H1 (cell line): ENCODE measurements at regions not wholly inside any gene's neighbourhood (a gene's known extent, or its start where the extent isn't known, plus 50 kb on each side); places are given as distances from the start of the nearest gene placed in this dataset.

Experiments
- CTCF ChIA-PET: fragments of 300-600 bp; sonication (Branson Sonifier 250); formaldehyde crosslinking; loops from one replicate; lab custom pipeline; 2021; ENCODE audit not compliant: partially characterized antibody; lab: Charles Lee
- POLR2A ChIA-PET: fragments of 300-600 bp; sonication (Branson Sonifier 250); formaldehyde crosslinking; loops from one replicate; lab custom pipeline; 2021; ENCODE audit warnings: inconsistent platforms; ENCODE audit not compliant: partially characterized antibody; lab: Charles Lee
- DNase-seq, 2 experiments: peaks; one replicate each; pipeline versions ENCODE4 v3.0.0 to v3.0.0-alpha.2; 2010 to 2022; ENCODE audit warnings: low spot score in 2 of 2, low read depth in 1 of 2, mixed read lengths in 1 of 2
- FAIRE-seq: peaks from 2 replicates; lab custom pipeline; 2011; peaks lifted over from hg19 to GRCh38; lab: Jason Lieb, UNC
- H2AFZ ChIP-seq: 2 replicates; pipeline ENCODE4 v1.8.1; 2012; ENCODE audit warnings: low read length, inconsistent platforms
- H2AK5ac ChIP-seq: 2 replicates; pipeline ENCODE4 v1.6.1; 2013; ENCODE audit warnings: low read depth, low read length
- H2BK120ac ChIP-seq: replicated peaks from 2 replicates; pipeline ENCODE3; 2013; ENCODE audit warnings: low read depth, low read length, inconsistent platforms
- H2BK12ac ChIP-seq: 2 replicates; pipeline ENCODE4 v1.6.1; 2013; ENCODE audit warnings: low read depth, low read length
- H2BK15ac ChIP-seq: 2 replicates; pipeline ENCODE4 v1.6.1; 2013; ENCODE audit warnings: low read length
- H2BK20ac ChIP-seq: 2 replicates; pipeline ENCODE4 v1.6.1; 2013; ENCODE audit warnings: low read length
- H2BK5ac ChIP-seq: 2 replicates; pipeline ENCODE4 v1.6.1; 2013; ENCODE audit warnings: low read depth, low read length
- H3K14ac ChIP-seq: 2 replicates; pipeline ENCODE4 v1.6.1; 2013; ENCODE audit warnings: inconsistent platforms; ENCODE audit not compliant: insufficient read length
- H3K18ac ChIP-seq: 2 replicates; pipeline ENCODE4 v1.6.1; 2013; ENCODE audit warnings: low read length; ENCODE audit errors: extremely low read depth
- H3K23ac ChIP-seq: 2 replicates; pipeline ENCODE4 v1.6.1; 2013; ENCODE audit warnings: inconsistent platforms; ENCODE audit not compliant: insufficient read length
- H3K23me2 ChIP-seq: 2 replicates; pipeline ENCODE4 v1.6.1; 2013; ENCODE audit warnings: low read depth, low read length
- H3K27ac ChIP-seq: 2 replicates; pipeline ENCODE4 v1.6.1; 2011; ENCODE audit warnings: low read depth, low read length, inconsistent platforms
- H3K27me3 ChIP-seq, 4 experiments: replicated peaks in 1 of 4; 1 replicate in 1 of 4; 2 replicates in 3 of 4; pipeline versions ENCODE4 v1.6.1 to v1.8.1; 2011 to 2013; ENCODE audit warnings: low read length in 3 of 4, mild to moderate bottlenecking in 3 of 4, inconsistent platforms in 2 of 4, mixed read lengths in 2 of 4, moderate library complexity in 1 of 4; ENCODE audit not compliant: control insufficient read depth in 3 of 4, insufficient read depth in 3 of 4; ENCODE audit errors: extremely low read depth in 1 of 4
- H3K36me3 ChIP-seq, 4 experiments: 2 replicates each; pipeline versions ENCODE4 v1.6.1 to v1.8.1; 2011 to 2013; ENCODE audit warnings: mild to moderate bottlenecking in 4 of 4, low read length in 3 of 4, moderate library complexity in 2 of 4, control low read depth in 1 of 4, inconsistent platforms in 1 of 4; ENCODE audit not compliant: insufficient read depth in 4 of 4, control insufficient read depth in 2 of 4
- H3K4ac ChIP-seq: replicated peaks from 2 replicates; pipeline ENCODE3; 2013; ENCODE audit warnings: low read length, low read depth, mixed read lengths, inconsistent platforms; ENCODE audit not compliant: insufficient read length
- H3K4me1 ChIP-seq, 4 experiments: replicated peaks in 1 of 4; 1 replicate in 1 of 4; 2 replicates in 3 of 4; pipeline versions ENCODE4 v1.6.1 to v1.8.1; 2011 to 2013; ENCODE audit warnings: low read length in 3 of 4, inconsistent platforms in 2 of 4, mixed read lengths in 1 of 4; ENCODE audit not compliant: insufficient read depth in 4 of 4, control insufficient read depth in 3 of 4
- H3K4me2 ChIP-seq, 2 experiments: 2 replicates each; pipeline versions ENCODE4 v1.6.1 to v1.8.1; 2011 to 2013; ENCODE audit warnings: low read depth in 2 of 2, low read length in 2 of 2, control low read depth in 1 of 2, inconsistent platforms in 1 of 2, mild to moderate bottlenecking in 1 of 2; ENCODE audit not compliant: insufficient read depth in 1 of 2
- H3K4me3 ChIP-seq, 4 experiments: fragments of 200-600, 300-600 bp in 1 of 4; sonication (generic), shearing (Covaris generic), sonication (Bioruptor Twin) in 1 of 4; 2 replicates each; pipeline versions ENCODE4 v1.5.1 to v1.8.1; 2011 to 2016; ENCODE audit warnings: low read length in 4 of 4, low read depth in 3 of 4, control low read depth in 2 of 4, inconsistent platforms in 2 of 4, mild to moderate bottlenecking in 2 of 4, mixed read lengths in 1 of 4, moderate library complexity in 1 of 4; ENCODE audit not compliant: insufficient read depth in 2 of 4; ENCODE audit errors: extremely low read depth in 1 of 4
- H3K56ac ChIP-seq: replicated peaks from 2 replicates; pipeline ENCODE3; 2013; ENCODE audit warnings: low read depth, mild to moderate bottlenecking, mixed read lengths, low read length, inconsistent platforms; ENCODE audit not compliant: insufficient read length
- H3K79me1 ChIP-seq: 2 replicates; pipeline ENCODE4 v1.6.1; 2013; ENCODE audit warnings: low read depth, low read length, control low read depth
- H3K79me2 ChIP-seq, 2 experiments: 2 replicates each; pipeline versions ENCODE4 v1.6.1 to v1.8.1; 2012 to 2013; ENCODE audit warnings: low read length in 2 of 2, mild to moderate bottlenecking in 2 of 2, inconsistent platforms in 1 of 2; ENCODE audit not compliant: insufficient read depth in 2 of 2, control insufficient read depth in 1 of 2
- H3K9ac ChIP-seq, 4 experiments: replicated peaks in 1 of 4; 1 replicate in 1 of 4; 2 replicates in 3 of 4; pipeline versions ENCODE4 v1.6.1 to v1.8.1; 2011 to 2013; ENCODE audit warnings: low read depth in 3 of 4, low read length in 3 of 4, control low read depth in 2 of 4, mild to moderate bottlenecking in 2 of 4, moderate library complexity in 2 of 4, inconsistent platforms in 1 of 4; ENCODE audit errors: extremely low read depth in 1 of 4
- H3K9me3 ChIP-seq, 2 experiments: 2 replicates each; pipeline versions ENCODE4 v1.6.1 to v1.8.1; 2012 to 2013; ENCODE audit warnings: mild to moderate bottlenecking in 2 of 2, moderate library complexity in 2 of 2, control low read depth in 1 of 2, inconsistent platforms in 1 of 2, low read depth in 1 of 2, low read length in 1 of 2, mixed read lengths in 1 of 2; ENCODE audit not compliant: insufficient read depth in 2 of 2
- H4K20me1 ChIP-seq, 2 experiments: replicated peaks in 1 of 2; 2 replicates each; pipeline versions ENCODE3 to v1.8.1; 2011 to 2013; ENCODE audit warnings: inconsistent platforms in 2 of 2, low read length in 2 of 2, mild to moderate bottlenecking in 1 of 2; ENCODE audit not compliant: insufficient read depth in 2 of 2, control insufficient read depth in 1 of 2
- H4K5ac ChIP-seq: 2 replicates; pipeline ENCODE4 v1.6.1; 2013; ENCODE audit warnings: low read length, low read depth, mixed read lengths, inconsistent platforms; ENCODE audit not compliant: insufficient read length
- H4K8ac ChIP-seq: 2 replicates; pipeline ENCODE4 v1.8.0; 2013; ENCODE audit warnings: mild to moderate bottlenecking, moderate library complexity, low read length, inconsistent platforms; ENCODE audit not compliant: insufficient read depth; ENCODE audit errors: extremely low read depth
- H4K91ac ChIP-seq: replicated peaks from 2 replicates; pipeline ENCODE3; 2013; ENCODE audit warnings: low read length, mixed read lengths, inconsistent platforms; ENCODE audit not compliant: insufficient read length
- CBX8 ChIP-seq: fragments of 300-800, 300-1000 bp; sonication (generic); IDR thresholded peaks from 2 replicates; pipeline ENCODE4 v1.7.1; 2016; ENCODE audit warnings: low read depth, low read length, borderline replicate concordance
- GTF2F1 ChIP-seq: IDR thresholded peaks from 2 replicates; pipeline ENCODE4 v1.6.1; 2012; ENCODE audit warnings: low read depth, low read length, improper control_type of control experiment, borderline replicate concordance
- NRF1 ChIP-seq: IDR thresholded peaks from 2 replicates; pipeline ENCODE4 v1.6.1; 2011; ENCODE audit warnings: mild to moderate bottlenecking, low read depth, low read length, improper control_type of control experiment
- POLR2A ChIP-seq, 2 experiments: IDR thresholded peaks; 1 replicate in 1 of 2; 2 replicates in 1 of 2; pipeline ENCODE4 v1.6.1; 2011; ENCODE audit warnings: low read depth in 2 of 2, low read length in 2 of 2, mild to moderate bottlenecking in 2 of 2; ENCODE audit errors: control extremely low read depth in 1 of 2
- RNF2 ChIP-seq: fragments of 200-900, 300-1000 bp; sonication (generic); IDR thresholded peaks from 2 replicates; pipeline ENCODE4 v1.7.1; 2016; ENCODE audit warnings: borderline replicate concordance, low read depth, mild to moderate bottlenecking, antibody characterized with exemption, low read length; ENCODE audit not compliant: poor library complexity, severe bottlenecking; ENCODE audit errors: missing control alignments
- SAP30 ChIP-seq: fragments of 300-600 bp; sonication (generic); IDR thresholded peaks from 2 replicates; pipeline ENCODE4 v1.7.1; 2012; ENCODE audit warnings: low read length, moderate library complexity, mild to moderate bottlenecking, inconsistent platforms; ENCODE audit not compliant: insufficient read depth, insufficient replicate concordance
- SP1 ChIP-seq: IDR thresholded peaks from 2 replicates; pipeline ENCODE4 v1.6.1; 2011; ENCODE audit warnings: low read depth, low read length
- TAF7 ChIP-seq: optimal IDR thresholded peaks from 2 replicates; pipeline ENCODE3; 2011; ENCODE audit warnings: low read depth, mild to moderate bottlenecking, inconsistent platforms, low read length, moderate library complexity, borderline replicate concordance
- USF2 ChIP-seq: IDR thresholded peaks from 2 replicates; pipeline ENCODE4 v1.6.1; 2011; ENCODE audit warnings: low read length, improper control_type of control experiment
- WGBS, 2 experiments: shearing (Covaris generic) in 1 of 2; methylation state at CpG; one replicate each; pipeline versions ENCODE4 v1.1.6 to v1.1.7; 2013 to 2015; ENCODE audit warnings: low lambda C conversion rate in 2 of 2, mixed read lengths in 2 of 2, inconsistent platforms in 1 of 2, low coverage in 1 of 2, missing lambda C conversion rate in 1 of 2; ENCODE audit not compliant: insufficient replicate concordance in 2 of 2, insufficient coverage in 1 of 2, insufficient read length in 1 of 2; ENCODE audit errors: extremely low coverage in 1 of 2, missing lambda C conversion rate in 1 of 2; 5-methylcytosine and 5-hydroxymethylcytosine counted together

- 73% methylated on average over 4 of the region's 4 CpGs; no CpG with 5 or more reads in 1 of the 2 experiments for WGBS, 2 experiments
- Histone ChIP-seq H3K4me2 (no peak overlapping the region), H3K4me3 (no peak overlapping the region), H4K20me1 (no peaks in the 10 kb centered on the region), H4K91ac (no peak overlapping the region), H3K79me1 (no peaks in the 10 kb centered on the region), H2BK15ac (no peak overlapping the region), H2BK5ac (no peak overlapping the region), H3K9me3 (peaks cover 0 to 10% of the 10 kb centered on the region in 2 experiments; a peak in 1 of 4 replicates), H3K56ac (no peak overlapping the region), H3K4me1 (peaks cover 0 to 15% (median 6%) of the 10 kb centered on the region in 4 experiments), H2AK5ac (no peak overlapping the region), H3K4ac (no peak overlapping the region), H3K36me3 (no peaks in the 10 kb centered on the region; a peak in 1 of 8 replicates), H3K23ac (no peak overlapping the region), H3K27me3 (no peaks in the 10 kb centered on the region), H3K18ac (no peak overlapping the region), H4K5ac (no peak overlapping the region), H3K9ac (no peak overlapping the region), H4K8ac (no peak overlapping the region), H3K14ac (no peak overlapping the region), H3K27ac (no peak overlapping the region), H2AFZ (no peak overlapping the region), H2BK20ac (no peak overlapping the region), H3K23me2 (no peaks in the 10 kb centered on the region), H3K79me2 (no peaks in the 10 kb centered on the region), H2BK120ac (no peak overlapping the region), H2BK12ac (no peak overlapping the region)
- DNase-seq = no peak
- no peak for FAIRE-seq
- POLR2A ChIA-PET = no interaction called here
- CTCF ChIA-PET = interaction anchor here (1.3 kb wide), 1 partner anchor 371 kb away, joined by 3 read pairs; no protein-coding TSS in a partner anchor
- TF ChIP-seq NRF1 (no peak), RNF2 (no peak), GTF2F1 (no peak), SAP30 (no peak), CBX8 (no peak), SP1 (no peak), USF2 (no peak), TAF7 (no peak), POLR2A (IDR thresholded peaks at IDR 0.05; ENCODE audit: control extremely low read depth in 1 of 2, low read depth in 2 of 2, low read length in 2 of 2) (no peak)
Observed at GRCh38 chr6:22366214-22366613, 69.4 kb upstream of the PRL start.
